ENCODE measurements at regions not wholly inside any gene's neighbourhood (a gene's known extent, or its start where the extent isn't known, plus 50 kb on each side); places are given as distances from the start of the nearest gene placed in this dataset.

DNA sequence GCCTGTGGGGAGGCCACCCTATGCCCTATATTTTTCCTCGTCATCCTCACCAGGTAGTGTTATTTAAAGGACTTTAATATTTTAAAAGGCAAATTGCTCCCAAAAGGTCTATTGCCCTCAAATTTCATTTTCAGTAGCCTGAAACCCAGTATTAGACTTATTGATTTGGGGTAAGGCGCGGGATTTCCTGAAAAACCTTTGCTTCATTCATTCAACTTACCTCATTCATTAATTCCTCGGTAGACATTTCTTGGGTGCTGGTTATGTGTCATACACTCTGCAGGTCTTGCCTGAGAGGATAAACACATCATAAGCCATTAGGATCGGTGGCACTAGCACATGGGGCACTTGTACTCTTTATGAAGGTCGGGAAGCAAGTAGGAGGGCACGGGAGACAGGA lies 99.2 kb downstream of the ARF6 start:
- CTCF ChIA-PET, result interaction anchor here (1.0 to 3.0 kb wide), 3 partner anchors 112 to 540 kb away, joined by 3 to 13 read pairs (median 4); no protein-coding TSS in a partner anchor
- Histone ChIP-seq H3K36me3 (ENCODE audit: control insufficient read depth, insufficient read depth, low read length) (no peaks in the 10 kb centered on the region), H3K27me3 (ENCODE audit: control insufficient read depth, insufficient read depth, low read length) (no peaks in the 10 kb centered on the region), H3K4me3 (ENCODE audit: low read depth, low read length) (no peak overlapping the region)
- TF ChIP-seq, protein P1, sequence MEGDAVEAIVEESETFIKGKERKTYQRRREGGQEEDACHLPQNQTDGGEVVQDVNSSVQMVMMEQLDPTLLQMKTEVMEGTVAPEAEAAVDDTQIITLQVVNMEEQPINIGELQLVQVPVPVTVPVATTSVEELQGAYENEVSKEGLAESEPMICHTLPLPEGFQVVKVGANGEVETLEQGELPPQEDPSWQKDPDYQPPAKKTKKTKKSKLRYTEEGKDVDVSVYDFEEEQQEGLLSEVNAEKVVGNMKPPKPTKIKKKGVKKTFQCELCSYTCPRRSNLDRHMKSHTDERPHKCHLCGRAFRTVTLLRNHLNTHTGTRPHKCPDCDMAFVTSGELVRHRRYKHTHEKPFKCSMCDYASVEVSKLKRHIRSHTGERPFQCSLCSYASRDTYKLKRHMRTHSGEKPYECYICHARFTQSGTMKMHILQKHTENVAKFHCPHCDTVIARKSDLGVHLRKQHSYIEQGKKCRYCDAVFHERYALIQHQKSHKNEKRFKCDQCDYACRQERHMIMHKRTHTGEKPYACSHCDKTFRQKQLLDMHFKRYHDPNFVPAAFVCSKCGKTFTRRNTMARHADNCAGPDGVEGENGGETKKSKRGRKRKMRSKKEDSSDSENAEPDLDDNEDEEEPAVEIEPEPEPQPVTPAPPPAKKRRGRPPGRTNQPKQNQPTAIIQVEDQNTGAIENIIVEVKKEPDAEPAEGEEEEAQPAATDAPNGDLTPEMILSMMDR (IDR thresholded peaks at IDR 0.05; ENCODE audit: insufficient read depth, low read depth, low read length), result no peak
- no peak for DNase-seq (ENCODE audit: low read depth)
- POLR2A ChIA-PET, result no interaction called here

DNA sequence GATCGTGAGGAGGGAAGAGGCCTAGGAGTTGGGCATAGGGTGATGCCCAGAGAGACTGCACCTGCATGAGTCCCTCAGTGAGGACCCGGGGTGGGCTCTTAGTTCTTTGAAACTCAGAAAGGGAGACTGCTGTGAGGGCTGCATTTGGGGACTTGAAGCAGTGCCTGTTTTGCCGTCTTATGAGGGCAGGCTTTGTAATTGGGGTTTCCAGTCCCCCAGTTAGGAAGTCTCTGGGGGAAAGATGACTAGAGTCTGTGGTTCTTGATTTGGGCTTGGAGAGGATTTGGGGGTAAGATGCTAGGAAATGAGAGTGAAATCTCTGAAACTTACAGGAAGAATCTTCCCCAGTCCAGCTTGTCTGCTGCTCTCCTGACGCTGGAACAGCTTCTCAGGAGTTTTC lies 99.6 kb downstream of the ARF6 start:
- no peaks in the 10 kb centered on the region for H3K27me3 ChIP-seq (ENCODE audit: control insufficient read depth, insufficient read depth, low read length)
- no peaks in the 10 kb centered on the region for H3K36me3 ChIP-seq (ENCODE audit: control insufficient read depth, insufficient read depth, low read length)
- DNase-seq (ENCODE audit: low read depth), result no peak
- CTCF ChIA-PET, result interaction anchor here (1.0 to 3.0 kb wide), 2 partner anchors 131 to 539 kb away, joined by 4 to 13 read pairs; no protein-coding TSS in a partner anchor
- TF ChIP-seq, protein P1 (IDR thresholded peaks at IDR 0.05; ENCODE audit: insufficient read depth, low read depth, low read length), result no peak
- H3K4me3 ChIP-seq (ENCODE audit: low read depth, low read length), result no peak overlapping the region
- POLR2A ChIA-PET, result interaction anchor here (0.5 kb wide), 1 partner anchor 20 kb away, joined by 3 read pairs; no protein-coding TSS in a partner anchor

DNA sequence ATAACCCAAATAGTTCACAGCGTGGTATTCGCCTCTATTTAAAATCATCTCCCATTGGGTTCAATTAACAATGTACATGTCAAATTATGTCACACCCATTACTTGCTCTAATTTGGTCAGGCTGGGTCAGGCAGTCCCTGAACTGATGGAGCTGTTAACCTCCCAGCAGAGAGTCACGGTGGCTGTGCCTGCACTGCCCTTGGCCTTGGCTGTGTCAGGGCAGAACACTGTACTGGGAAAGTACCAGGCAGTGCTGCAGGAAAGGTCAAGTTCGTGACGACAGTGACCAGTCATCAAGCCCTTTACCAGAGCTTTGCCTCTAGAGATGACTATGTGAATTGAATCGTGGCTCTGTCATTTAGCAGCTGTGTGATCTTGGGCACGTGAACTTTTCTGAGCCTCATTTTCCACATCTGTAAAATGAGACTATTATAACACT lies 100.0 kb downstream of the ARF6 start:
- DNase-seq (ENCODE audit: low read depth), result no peak
- ChIA-PET POLR2A (interaction anchor here (0.5 kb wide), 1 partner anchor 21 kb away, joined by 3 read pairs; no protein-coding TSS in a partner anchor), CTCF (interaction anchor here (1.0 to 3.0 kb wide), 2 partner anchors 131 to 539 kb away, joined by 4 to 13 read pairs; no protein-coding TSS in a partner anchor)

DNA sequence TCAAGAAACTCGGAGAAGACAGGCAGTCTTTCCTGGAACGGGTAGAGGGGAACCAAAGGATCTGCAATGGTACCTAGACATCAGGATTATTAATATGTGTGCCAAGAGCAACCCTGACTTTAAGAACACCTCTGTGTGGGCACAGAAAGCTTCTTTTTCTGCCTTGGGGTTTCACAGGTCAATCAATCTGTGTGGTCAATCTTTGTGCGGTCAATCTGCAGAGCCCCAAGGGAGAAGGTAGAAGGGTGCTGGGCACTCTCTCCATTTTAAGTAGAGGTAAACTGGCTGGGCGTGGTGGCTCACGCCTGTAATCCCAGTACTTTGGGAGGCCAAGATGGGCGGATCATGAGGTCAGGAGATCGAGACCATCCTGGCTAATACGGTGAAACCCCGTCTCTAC lies 100.7 kb downstream of the ARF6 start:
- no peak for DNase-seq (ENCODE audit: low read depth)
- TF ChIP-seq, protein P1 (IDR thresholded peaks at IDR 0.05; ENCODE audit: insufficient read depth, low read depth, low read length), result no peak
- no peaks in the 10 kb centered on the region for H3K36me3 ChIP-seq (ENCODE audit: control insufficient read depth, insufficient read depth, low read length)
- no peaks in the 10 kb centered on the region for H3K27me3 ChIP-seq (ENCODE audit: control insufficient read depth, insufficient read depth, low read length)
- CTCF ChIA-PET, result interaction anchor here (3.0 kb wide), 1 partner anchor 132 kb away, joined by 13 read pairs; no protein-coding TSS in a partner anchor
- POLR2A ChIA-PET, result no interaction called here
- H3K4me3 ChIP-seq (ENCODE audit: low read depth, low read length), result no peak overlapping the region

More for the DNA sequence above, 100.0 kb downstream of the ARF6 start:
- Histone ChIP-seq H3K27me3 (ENCODE audit: control insufficient read depth, insufficient read depth, low read length) (no peaks in the 10 kb centered on the region), H3K36me3 (ENCODE audit: control insufficient read depth, insufficient read depth, low read length) (no peaks in the 10 kb centered on the region), H3K4me3 (ENCODE audit: low read depth, low read length) (no peak overlapping the region)
- TF ChIP-seq, protein P1 (IDR thresholded peaks at IDR 0.05; ENCODE audit: insufficient read depth, low read depth, low read length), result no peak

DNA sequence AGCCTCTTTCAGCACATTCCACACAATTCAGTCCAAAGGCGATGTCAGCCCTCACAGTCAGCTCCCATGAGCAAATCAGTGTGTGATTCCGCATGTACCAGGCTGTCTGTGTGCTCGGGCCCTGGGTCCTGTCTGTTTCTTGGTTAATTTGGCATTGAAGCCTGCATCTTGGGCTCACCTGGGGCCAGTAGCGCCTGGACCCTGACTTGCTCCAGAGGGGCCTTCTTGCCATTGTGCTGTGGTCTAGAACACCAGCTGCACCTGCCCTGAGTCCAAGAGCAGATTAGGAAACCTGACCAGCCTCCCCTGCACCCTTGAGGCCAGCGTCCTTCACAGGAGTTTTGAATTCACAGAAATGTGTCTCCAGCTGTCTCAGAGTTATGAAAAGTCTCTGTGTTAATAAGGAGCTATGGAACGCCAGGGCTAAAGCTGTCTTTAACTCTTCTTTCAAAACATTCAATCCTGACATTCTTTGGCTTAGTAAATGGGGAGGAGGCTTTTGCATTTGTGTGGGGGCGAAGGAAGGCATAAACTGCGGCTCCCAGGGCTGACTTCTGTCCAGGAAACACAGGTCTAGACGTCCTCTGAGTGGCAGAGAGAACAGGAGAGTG lies 102.2 kb downstream of the ARF6 start:
- CTCF ChIA-PET, result interaction anchor here (1.0 kb wide), 1 partner anchor 69 kb away, joined by 3 read pairs; no protein-coding TSS in a partner anchor
- H3K36me3 ChIP-seq (ENCODE audit: control insufficient read depth, insufficient read depth, low read length), result no peaks in the 10 kb centered on the region
- H3K4me3 ChIP-seq (ENCODE audit: low read depth, low read length), result no peak overlapping the region
- DNase-seq (ENCODE audit: low read depth), result no peak
- H3K27me3 ChIP-seq (ENCODE audit: control insufficient read depth, insufficient read depth, low read length), result no peaks in the 10 kb centered on the region
- POLR2A ChIA-PET, result no interaction called here
- TF ChIP-seq, protein P1 (IDR thresholded peaks at IDR 0.05; ENCODE audit: insufficient read depth, low read depth, low read length), result no peak

All from BJ (cell line).